ENCODE measurements at regions not wholly inside any gene's neighbourhood (a gene's known extent, or its start where the extent isn't known, plus 50 kb on each side); places are given as distances from the start of the nearest gene placed in this dataset.

GRCh38 chr11:79535606-79536005, 94.8 kb upstream of the TENM4 start:
- TF ChIP-seq POLR2A (IDR thresholded peaks at IDR 0.05) (no peak), EP300 (IDR thresholded peaks at IDR 0.05) (no peak)
- TF ChIP-seq, protein P1, sequence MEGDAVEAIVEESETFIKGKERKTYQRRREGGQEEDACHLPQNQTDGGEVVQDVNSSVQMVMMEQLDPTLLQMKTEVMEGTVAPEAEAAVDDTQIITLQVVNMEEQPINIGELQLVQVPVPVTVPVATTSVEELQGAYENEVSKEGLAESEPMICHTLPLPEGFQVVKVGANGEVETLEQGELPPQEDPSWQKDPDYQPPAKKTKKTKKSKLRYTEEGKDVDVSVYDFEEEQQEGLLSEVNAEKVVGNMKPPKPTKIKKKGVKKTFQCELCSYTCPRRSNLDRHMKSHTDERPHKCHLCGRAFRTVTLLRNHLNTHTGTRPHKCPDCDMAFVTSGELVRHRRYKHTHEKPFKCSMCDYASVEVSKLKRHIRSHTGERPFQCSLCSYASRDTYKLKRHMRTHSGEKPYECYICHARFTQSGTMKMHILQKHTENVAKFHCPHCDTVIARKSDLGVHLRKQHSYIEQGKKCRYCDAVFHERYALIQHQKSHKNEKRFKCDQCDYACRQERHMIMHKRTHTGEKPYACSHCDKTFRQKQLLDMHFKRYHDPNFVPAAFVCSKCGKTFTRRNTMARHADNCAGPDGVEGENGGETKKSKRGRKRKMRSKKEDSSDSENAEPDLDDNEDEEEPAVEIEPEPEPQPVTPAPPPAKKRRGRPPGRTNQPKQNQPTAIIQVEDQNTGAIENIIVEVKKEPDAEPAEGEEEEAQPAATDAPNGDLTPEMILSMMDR (IDR thresholded peaks at IDR 0.05): no peak
